Endothelial cell (in vitro differentiated cells): ENCODE measurements at regions not wholly inside any gene's neighbourhood (a gene's known extent, or its start where the extent isn't known, plus 50 kb on each side); places are given as distances from the start of the nearest gene placed in this dataset.

Source experiments
- DNase-seq: peaks from one replicate; pipeline ENCODE4 v3.0.0; 2021; ENCODE audit warnings: low spot score
- H3K27ac Mint-ChIP-seq: one replicate; pipeline ENCODE4 v1.8.0; 2021; ENCODE audit warnings: mixed read lengths, inconsistent platforms; ENCODE audit not compliant: unreplicated experiment
- H3K27me3 Mint-ChIP-seq: one replicate; pipeline ENCODE4 v1.8.0; 2021; ENCODE audit warnings: mild to moderate bottlenecking, moderate library complexity, mixed read lengths, inconsistent platforms; ENCODE audit not compliant: unreplicated experiment
- H3K36me3 Mint-ChIP-seq: one replicate; pipeline ENCODE4 v1.8.0; 2021; ENCODE audit warnings: mild to moderate bottlenecking, low read depth, mixed read lengths, inconsistent platforms; ENCODE audit not compliant: unreplicated experiment
- H3K4me1 Mint-ChIP-seq: one replicate; pipeline ENCODE4 v1.8.0; 2021; ENCODE audit warnings: mild to moderate bottlenecking, mixed read lengths, inconsistent platforms; ENCODE audit not compliant: unreplicated experiment
- H3K4me3 Mint-ChIP-seq: one replicate; pipeline ENCODE4 v1.8.0; 2021; ENCODE audit warnings: mild to moderate bottlenecking, mixed read lengths, inconsistent platforms; ENCODE audit not compliant: unreplicated experiment
- H3K9me3 Mint-ChIP-seq: one replicate; pipeline ENCODE4 v1.8.0; 2021; ENCODE audit warnings: mixed read lengths, inconsistent platforms; ENCODE audit not compliant: unreplicated experiment
- TF ChIP-seq, protein P1 (sequence below): fragments of 200-600 bp; sonication (generic); IDR thresholded peaks from one replicate; pipeline ENCODE4 v1.5.0; 2021; ENCODE audit warnings: antibody characterized with exemption; ENCODE audit not compliant: unreplicated experiment

DNA sequence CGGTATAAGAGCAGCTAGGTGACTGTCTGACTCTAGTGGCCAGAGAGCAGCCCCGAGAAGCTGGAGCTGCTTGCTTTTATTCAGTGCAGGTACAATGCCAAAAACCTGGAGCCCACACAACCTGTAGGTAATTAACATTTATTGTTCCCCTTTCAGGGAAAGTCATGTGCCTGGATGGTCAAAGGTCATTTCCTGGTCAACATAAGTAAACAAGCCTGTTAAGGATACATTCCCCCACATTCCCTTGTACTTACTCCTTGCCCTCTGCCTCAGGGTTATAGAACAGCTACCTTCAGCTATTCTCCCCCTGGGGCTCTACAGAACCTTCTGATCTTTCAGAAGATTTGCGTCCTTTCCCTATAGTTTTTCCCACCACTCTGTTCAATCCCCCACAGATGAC is 253.4 kb downstream of the TMA16 start:
- Mint-ChIP-seq H3K9me3 (no peaks in the 10 kb centered on the region), H3K36me3 (no peaks in the 10 kb centered on the region), H3K4me3 (no peak overlapping the region), H3K27me3 (no peaks in the 10 kb centered on the region), H3K4me1 (no peaks in the 10 kb centered on the region), H3K27ac (no peak overlapping the region)
- TF ChIP-seq, protein P1, sequence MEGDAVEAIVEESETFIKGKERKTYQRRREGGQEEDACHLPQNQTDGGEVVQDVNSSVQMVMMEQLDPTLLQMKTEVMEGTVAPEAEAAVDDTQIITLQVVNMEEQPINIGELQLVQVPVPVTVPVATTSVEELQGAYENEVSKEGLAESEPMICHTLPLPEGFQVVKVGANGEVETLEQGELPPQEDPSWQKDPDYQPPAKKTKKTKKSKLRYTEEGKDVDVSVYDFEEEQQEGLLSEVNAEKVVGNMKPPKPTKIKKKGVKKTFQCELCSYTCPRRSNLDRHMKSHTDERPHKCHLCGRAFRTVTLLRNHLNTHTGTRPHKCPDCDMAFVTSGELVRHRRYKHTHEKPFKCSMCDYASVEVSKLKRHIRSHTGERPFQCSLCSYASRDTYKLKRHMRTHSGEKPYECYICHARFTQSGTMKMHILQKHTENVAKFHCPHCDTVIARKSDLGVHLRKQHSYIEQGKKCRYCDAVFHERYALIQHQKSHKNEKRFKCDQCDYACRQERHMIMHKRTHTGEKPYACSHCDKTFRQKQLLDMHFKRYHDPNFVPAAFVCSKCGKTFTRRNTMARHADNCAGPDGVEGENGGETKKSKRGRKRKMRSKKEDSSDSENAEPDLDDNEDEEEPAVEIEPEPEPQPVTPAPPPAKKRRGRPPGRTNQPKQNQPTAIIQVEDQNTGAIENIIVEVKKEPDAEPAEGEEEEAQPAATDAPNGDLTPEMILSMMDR = no peak
- no peak for DNase-seq

DNA sequence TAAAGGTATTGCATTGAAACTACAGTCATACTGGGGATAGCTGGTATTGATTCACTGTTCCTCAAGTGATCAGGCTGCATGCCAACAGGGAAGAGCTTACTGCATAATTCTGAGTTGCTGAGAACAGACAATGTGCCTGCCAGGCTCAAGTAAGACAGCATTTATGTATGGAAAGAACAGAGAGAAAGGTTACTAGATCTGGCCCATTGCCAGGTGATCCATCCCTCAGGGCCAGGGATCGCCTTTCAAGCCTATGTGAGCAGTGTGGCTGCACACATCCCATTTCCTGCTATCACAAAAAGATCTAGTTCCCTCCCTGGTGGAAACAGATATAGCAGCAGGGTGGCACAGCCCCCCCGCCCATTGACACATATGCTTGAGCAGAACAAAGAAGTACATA is 254.0 kb downstream of the TMA16 start:
- no peak overlapping the region for H3K4me3 Mint-ChIP-seq
- no peak overlapping the region for H3K27ac Mint-ChIP-seq
- TF ChIP-seq, protein P1 = no peak
- no peak for DNase-seq
- no peaks in the 10 kb centered on the region for H3K27me3 Mint-ChIP-seq
- H3K36me3 Mint-ChIP-seq = no peaks in the 10 kb centered on the region
- H3K9me3 Mint-ChIP-seq = no peaks in the 10 kb centered on the region
- no peaks in the 10 kb centered on the region for H3K4me1 Mint-ChIP-seq

DNA sequence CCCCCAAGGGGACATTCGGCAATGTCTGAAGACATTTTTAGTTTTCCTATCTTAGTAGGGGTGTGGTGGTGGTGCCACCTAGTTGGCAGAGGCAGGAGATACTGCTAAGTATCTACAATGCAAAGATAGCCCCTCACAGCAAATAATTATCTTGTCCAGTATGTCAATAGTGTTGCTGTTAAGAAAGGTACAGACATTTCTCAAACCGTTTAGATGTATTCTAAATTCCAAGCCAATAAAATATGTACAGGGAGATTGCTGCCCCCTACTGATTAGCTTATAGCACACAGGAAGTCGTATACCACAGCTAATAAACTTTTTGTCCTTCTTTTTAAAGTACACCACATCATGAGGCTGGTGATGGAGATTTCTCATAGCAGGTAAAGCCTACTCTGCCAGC is 260.5 kb downstream of the TMA16 start:
- Mint-ChIP-seq H3K27ac (no peak overlapping the region), H3K36me3 (no peaks in the 10 kb centered on the region), H3K4me1 (no peaks in the 10 kb centered on the region), H3K4me3 (no peak overlapping the region), H3K9me3 (no peaks in the 10 kb centered on the region), H3K27me3 (no peaks in the 10 kb centered on the region)
- TF ChIP-seq, protein P1 = no peak
- no peak for DNase-seq

DNA sequence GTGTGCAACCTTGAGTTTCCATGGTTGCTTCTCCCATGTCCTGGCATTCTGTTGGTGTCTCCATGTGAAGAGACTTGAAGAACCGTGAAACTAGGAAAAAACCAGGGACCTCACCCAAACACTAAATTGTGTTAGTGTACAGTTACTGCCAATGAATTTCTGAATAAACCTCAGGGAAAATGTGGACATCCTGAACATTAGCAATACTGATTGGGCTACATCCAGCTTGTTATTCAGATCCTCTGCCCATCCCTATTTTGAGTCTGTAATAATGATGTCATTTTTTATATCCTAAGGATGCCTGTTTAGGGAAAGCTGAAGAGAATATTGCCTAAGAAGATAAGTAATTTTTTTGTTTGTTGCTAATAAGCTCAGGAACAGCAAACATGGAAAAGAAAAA is 262.7 kb downstream of the TMA16 start:
- no peak for DNase-seq
- H3K4me3 Mint-ChIP-seq = no peak overlapping the region
- no peaks in the 10 kb centered on the region for H3K36me3 Mint-ChIP-seq
- TF ChIP-seq, protein P1 = no peak
- no peaks in the 10 kb centered on the region for H3K9me3 Mint-ChIP-seq
- H3K4me1 Mint-ChIP-seq = no peaks in the 10 kb centered on the region
- no peaks in the 10 kb centered on the region for H3K27me3 Mint-ChIP-seq
- no peak overlapping the region for H3K27ac Mint-ChIP-seq

DNA sequence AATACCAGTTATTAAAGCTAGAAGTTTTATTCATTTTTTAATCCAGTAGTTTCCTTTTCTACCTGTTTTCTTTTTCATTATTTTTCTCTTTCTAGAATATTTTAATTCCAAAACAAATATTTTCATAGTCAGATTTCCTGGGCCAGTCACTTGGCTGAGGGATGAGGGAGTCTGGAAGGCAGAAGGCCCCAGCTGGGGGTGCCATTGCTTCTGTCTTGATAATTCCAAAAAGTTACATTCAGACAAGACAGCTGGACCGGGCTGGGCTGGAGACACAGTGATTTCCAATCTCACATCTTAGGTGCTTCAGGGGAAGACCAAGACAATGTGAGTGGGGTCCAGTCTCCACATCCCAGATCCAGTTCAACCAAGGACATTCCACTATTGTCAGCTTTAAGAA is 263.5 kb downstream of the TMA16 start:
- Mint-ChIP-seq H3K36me3 (no peaks in the 10 kb centered on the region), H3K27me3 (no peaks in the 10 kb centered on the region), H3K4me1 (no peaks in the 10 kb centered on the region), H3K27ac (no peak overlapping the region), H3K4me3 (no peak overlapping the region), H3K9me3 (no peaks in the 10 kb centered on the region)
- no peak for DNase-seq
- TF ChIP-seq, protein P1 = no peak
